Lower leg skin (tissue), 4 donors: ENCODE measurements at regions not wholly inside any gene's neighbourhood (a gene's known extent, or its start where the extent isn't known, plus 50 kb on each side); places are given as distances from the start of the nearest gene placed in this dataset.
A peak's percentile ranks its signal among the peaks of the same experiment; 100 is the strongest.

Experiments
- DNase-seq, 2 donors: peaks; one replicate each; pipeline ENCODE4 v3.0.0-alpha.2; 2019; ENCODE audit warnings: low spot score in 2 of 2
- H3K4me3 ChIP-seq: fragments of 200-600 bp; sonication (generic); 2 replicates; pipeline ENCODE4 v1.5.1; 2017; ENCODE audit warnings: mild to moderate bottlenecking, low read depth; ENCODE audit not compliant: poor library complexity, severe bottlenecking
- CTCF ChIP-seq, 3 donors: fragments of 450-650 bp; IDR thresholded peaks; one replicate each; pipeline ENCODE4 v1.5.1; 2016; ENCODE audit warnings: antibody characterized with exemption in 3 of 3, mild to moderate bottlenecking in 3 of 3, moderate library complexity in 2 of 3
- POLR2A ChIP-seq, 2 donors: fragments of 450-650 bp; IDR thresholded peaks; one replicate each; pipeline ENCODE4 v1.6.1; 2016 to 2017; ENCODE audit warnings: antibody characterized with exemption in 2 of 2, mild to moderate bottlenecking in 1 of 2, moderate library complexity in 1 of 2
- WGBS, 2 donors: methylation state at CpG; one replicate each; pipeline ENCODE4 v1.1.5; 2018; 5-methylcytosine and 5-hydroxymethylcytosine counted together
- intact Hi-C: fragments of 100-400 bp; cut with DNase I; formaldehyde crosslinking; loops from one replicate; pipeline ENCODE4 v1.15.0; 2023; ENCODE audit warnings: low total_unique reads

- no peak overlapping the region for H3K4me3 ChIP-seq
- DNase-seq = peak; percentile 29 to 87
Measured at GRCh38 chr4:3827616-3828492, 61.7 kb downstream of the ADRA2C start.

GRCh38 chr4:3828546-3828945 lies 62.4 kb downstream of the ADRA2C start:
- WGBS, 2 donors = 86 to 89% methylated on average over 7 to 8 of the region's 9 CpGs
- no peak for TF ChIP-seq CTCF (IDR thresholded peaks at IDR 0.05)
- TF ChIP-seq POLR2A (IDR thresholded peaks at IDR 0.05) = no peak
- no peak overlapping the region for H3K4me3 ChIP-seq
- no peak for DNase-seq
- intact Hi-C loops = no loop called here

More at GRCh38 chr4:3827616-3828492, 61.7 kb downstream of the ADRA2C start:
- intact Hi-C loops = no loop called here
- TF ChIP-seq POLR2A (IDR thresholded peaks at IDR 0.05) = no peak
- TF ChIP-seq CTCF (IDR thresholded peaks at IDR 0.05) = no peak
- WGBS, 2 donors = 40 to 75% methylated on average over 10 to 20 of the region's 24 CpGs

- no peak for DNase-seq
- H3K4me3 ChIP-seq = no peak overlapping the region
- intact Hi-C loops = no loop called here
- no peak for TF ChIP-seq CTCF (IDR thresholded peaks at IDR 0.05)
- TF ChIP-seq POLR2A (IDR thresholded peaks at IDR 0.05) = no peak
- 78 to 83% methylated on average over 15 to 19 of the region's 20 CpGs for WGBS, 2 donors
Measured at GRCh38 chr4:3829211-3829955, 63.2 kb downstream of the ADRA2C start.

- whole genome bisulfite sequencing, 2 donors = 50 to 54% methylated on average over 19 of the region's 19 CpGs
- TF ChIP-seq CTCF (IDR thresholded peaks at IDR 0.05) (no peak), POLR2A (IDR thresholded peaks at IDR 0.05) (no peak)
- intact Hi-C loops = no loop called here
- no peak overlapping the region for H3K4me3 ChIP-seq
- DNase-seq = no peak
Measured at GRCh38 chr4:3829956-3830773, 64.0 kb downstream of the ADRA2C start.

GRCh38 chr4:3830774-3831528 lies 64.8 kb downstream of the ADRA2C start:
- no peak for DNase-seq
- no peak for TF ChIP-seq POLR2A (IDR thresholded peaks at IDR 0.05)
- TF ChIP-seq CTCF (IDR thresholded peaks at IDR 0.05) = no peak
- intact Hi-C loops = no loop called here
- 58 to 67% methylated on average over 13 of the region's 13 CpGs for WGBS, 2 donors
- H3K4me3 ChIP-seq = no peak overlapping the region
